ENCODE measurements at regions not wholly inside any gene's neighbourhood (a gene's known extent, or its start where the extent isn't known, plus 50 kb on each side); places are given as distances from the start of the nearest gene placed in this dataset.

- H3K27ac ChIP-seq = no peak overlapping the region
- no peaks in the 10 kb centered on the region for H3K4me1 ChIP-seq
- no peak for TF ChIP-seq POLR2A (IDR thresholded peaks at IDR 0.05)
- TF ChIP-seq, protein P1, sequence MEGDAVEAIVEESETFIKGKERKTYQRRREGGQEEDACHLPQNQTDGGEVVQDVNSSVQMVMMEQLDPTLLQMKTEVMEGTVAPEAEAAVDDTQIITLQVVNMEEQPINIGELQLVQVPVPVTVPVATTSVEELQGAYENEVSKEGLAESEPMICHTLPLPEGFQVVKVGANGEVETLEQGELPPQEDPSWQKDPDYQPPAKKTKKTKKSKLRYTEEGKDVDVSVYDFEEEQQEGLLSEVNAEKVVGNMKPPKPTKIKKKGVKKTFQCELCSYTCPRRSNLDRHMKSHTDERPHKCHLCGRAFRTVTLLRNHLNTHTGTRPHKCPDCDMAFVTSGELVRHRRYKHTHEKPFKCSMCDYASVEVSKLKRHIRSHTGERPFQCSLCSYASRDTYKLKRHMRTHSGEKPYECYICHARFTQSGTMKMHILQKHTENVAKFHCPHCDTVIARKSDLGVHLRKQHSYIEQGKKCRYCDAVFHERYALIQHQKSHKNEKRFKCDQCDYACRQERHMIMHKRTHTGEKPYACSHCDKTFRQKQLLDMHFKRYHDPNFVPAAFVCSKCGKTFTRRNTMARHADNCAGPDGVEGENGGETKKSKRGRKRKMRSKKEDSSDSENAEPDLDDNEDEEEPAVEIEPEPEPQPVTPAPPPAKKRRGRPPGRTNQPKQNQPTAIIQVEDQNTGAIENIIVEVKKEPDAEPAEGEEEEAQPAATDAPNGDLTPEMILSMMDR (IDR thresholded peaks at IDR 0.05) = no peak
- no peak for DNase-seq (ENCODE audit: low spot score in 2 of 2)
- WGBS, 2 donors = 75 to 80% methylated on average over 2 of the region's 2 CpGs
- no peak overlapping the region for H3K4me3 ChIP-seq
- H3K36me3 ChIP-seq = no peaks in the 10 kb centered on the region
- H3K9me3 ChIP-seq = no peaks in the 10 kb centered on the region
- no peaks in the 10 kb centered on the region for H3K27me3 ChIP-seq
Measured at GRCh38 chr18:50457639-50458038, 82.8 kb downstream of the SKA1 start.

GRCh38 chr18:50458366-50458765 is 83.5 kb downstream of the SKA1 start:
- no peaks in the 10 kb centered on the region for H3K9me3 ChIP-seq
- no peak for DNase-seq (ENCODE audit: low spot score in 2 of 2)
- H3K27ac ChIP-seq = no peak overlapping the region
- no peaks in the 10 kb centered on the region for H3K36me3 ChIP-seq
- H3K4me3 ChIP-seq = no peak overlapping the region
- WGBS, 2 donors = 82 to 83% methylated on average over 3 of the region's 3 CpGs
- no peaks in the 10 kb centered on the region for H3K27me3 ChIP-seq
- TF ChIP-seq, protein P1 (IDR thresholded peaks at IDR 0.05) = no peak
- TF ChIP-seq POLR2A (IDR thresholded peaks at IDR 0.05) = no peak
- TF ChIP-seq EP300 (IDR thresholded peaks at IDR 0.05) = no peak
- no peaks in the 10 kb centered on the region for H3K4me1 ChIP-seq

DNA sequence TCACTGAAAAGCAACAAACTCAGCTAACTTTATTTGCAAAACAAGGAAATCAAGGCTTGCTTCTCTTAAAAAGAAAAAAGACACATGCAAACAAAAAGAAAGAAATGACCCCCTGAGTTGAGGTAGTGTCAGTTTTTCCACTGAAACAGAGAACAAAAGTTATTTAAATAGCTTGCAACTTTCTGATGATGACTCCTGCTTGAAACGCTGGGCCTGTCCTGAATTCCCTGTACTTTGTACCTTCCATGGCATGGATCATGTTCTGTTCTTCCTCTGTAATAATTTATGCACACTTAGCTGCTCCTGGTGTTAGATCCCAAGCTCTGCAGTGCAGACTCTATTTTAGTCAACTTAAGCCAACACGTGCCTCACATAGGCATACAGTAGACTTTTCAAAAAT is 84.0 kb downstream of the SKA1 start:
- 63 to 74% methylated on average over 2 of the region's 2 CpGs for WGBS, 2 donors
- Histone ChIP-seq H3K27ac (no peak overlapping the region), H3K9me3 (no peaks in the 10 kb centered on the region), H3K4me3 (no peak overlapping the region), H3K4me1 (no peaks in the 10 kb centered on the region), H3K36me3 (no peaks in the 10 kb centered on the region), H3K27me3 (no peaks in the 10 kb centered on the region)
- DNase-seq (ENCODE audit: low spot score in 2 of 2) = no peak
- TF ChIP-seq POLR2A (IDR thresholded peaks at IDR 0.05) = no peak
- TF ChIP-seq, protein P1 (IDR thresholded peaks at IDR 0.05) = no peak
- no peak for TF ChIP-seq EP300 (IDR thresholded peaks at IDR 0.05)

- no peaks in the 10 kb centered on the region for H3K9me3 ChIP-seq
- no peak overlapping the region for H3K27ac ChIP-seq
- H3K4me3 ChIP-seq = no peak overlapping the region
- DNase-seq (ENCODE audit: low spot score in 2 of 2) = no peak
- WGBS, 2 donors = 84 to 90% methylated on average over 3 of the region's 3 CpGs
- TF ChIP-seq EP300 (IDR thresholded peaks at IDR 0.05) (no peak), POLR2A (IDR thresholded peaks at IDR 0.05) (no peak)
- TF ChIP-seq, protein P1 (IDR thresholded peaks at IDR 0.05) = no peak
- H3K27me3 ChIP-seq = no peaks in the 10 kb centered on the region
- H3K4me1 ChIP-seq = no peaks in the 10 kb centered on the region
- no peaks in the 10 kb centered on the region for H3K36me3 ChIP-seq
Measured at GRCh38 chr18:50460062-50460461, 85.2 kb downstream of the SKA1 start.

- TF ChIP-seq, protein P1 (IDR thresholded peaks at IDR 0.05) = no peak
- TF ChIP-seq EP300 (IDR thresholded peaks at IDR 0.05) = no peak
- TF ChIP-seq POLR2A (IDR thresholded peaks at IDR 0.05) = no peak
Measured at GRCh38 chr18:50460716-50461115, 85.9 kb downstream of the SKA1 start.

More at GRCh38 chr18:50460716-50461115, 85.9 kb downstream of the SKA1 start:
- no peak for DNase-seq (ENCODE audit: low spot score in 2 of 2)
- H3K36me3 ChIP-seq = no peaks in the 10 kb centered on the region
- H3K4me1 ChIP-seq = no peaks in the 10 kb centered on the region
- no peak overlapping the region for H3K27ac ChIP-seq
- H3K4me3 ChIP-seq = no peak overlapping the region
- 77 to 86% methylated on average over 3 of the region's 3 CpGs for WGBS, 2 donors
- no peaks in the 10 kb centered on the region for H3K27me3 ChIP-seq
- no peaks in the 10 kb centered on the region for H3K9me3 ChIP-seq

Data from tibial nerve (tissue), 4 donors.